ENCODE measurements at regions not wholly inside any gene's neighbourhood (a gene's known extent, or its start where the extent isn't known, plus 50 kb on each side); places are given as distances from the start of the nearest gene placed in this dataset.

DNA sequence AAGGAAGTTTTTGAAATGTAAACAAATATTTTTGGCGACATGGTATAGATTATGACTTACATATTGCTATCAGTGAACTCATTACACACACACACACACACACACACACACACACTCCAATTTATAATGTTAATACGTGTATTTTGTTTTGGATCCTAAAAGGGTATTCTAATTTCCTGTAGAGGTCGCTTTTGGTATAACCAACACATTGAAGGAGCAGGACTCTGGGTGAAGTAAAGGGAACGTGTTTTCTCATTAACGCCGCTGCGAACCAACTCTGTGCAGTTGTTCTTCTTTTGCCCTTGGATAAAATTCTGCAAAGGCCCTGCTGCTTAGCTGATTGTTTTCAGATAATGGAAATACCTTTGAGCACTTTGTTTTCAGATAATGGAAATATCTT, 190.4 kb downstream of the PMAIP1 start:
- Histone ChIP-seq H3K4me3 (no peak overlapping the region), H3K27ac (replicated peaks in 1 of 4) (no peak overlapping the region), H3K36me3 (no peaks in the 10 kb centered on the region), H3K9me3 (peaks cover 0 to 6% (median 0%) of the 10 kb centered on the region in 4 donors), H3K27me3 (no peaks in the 10 kb centered on the region), H3K4me1 (no peaks in the 10 kb centered on the region)
- 71% methylated on average over 7 of the region's 7 CpGs for WGBS
- DNase-seq (ENCODE audit: extremely low spot score), result no peak
- intact Hi-C loops (cut with DNase I), result no loop called here
- TF ChIP-seq EP300 (IDR thresholded peaks at IDR 0.05) (no peak), POLR2AphosphoS5 (IDR thresholded peaks at IDR 0.05) (no peak), POLR2A (IDR thresholded peaks at IDR 0.05; ENCODE audit: low read depth) (no peak)
- TF ChIP-seq, protein P1, sequence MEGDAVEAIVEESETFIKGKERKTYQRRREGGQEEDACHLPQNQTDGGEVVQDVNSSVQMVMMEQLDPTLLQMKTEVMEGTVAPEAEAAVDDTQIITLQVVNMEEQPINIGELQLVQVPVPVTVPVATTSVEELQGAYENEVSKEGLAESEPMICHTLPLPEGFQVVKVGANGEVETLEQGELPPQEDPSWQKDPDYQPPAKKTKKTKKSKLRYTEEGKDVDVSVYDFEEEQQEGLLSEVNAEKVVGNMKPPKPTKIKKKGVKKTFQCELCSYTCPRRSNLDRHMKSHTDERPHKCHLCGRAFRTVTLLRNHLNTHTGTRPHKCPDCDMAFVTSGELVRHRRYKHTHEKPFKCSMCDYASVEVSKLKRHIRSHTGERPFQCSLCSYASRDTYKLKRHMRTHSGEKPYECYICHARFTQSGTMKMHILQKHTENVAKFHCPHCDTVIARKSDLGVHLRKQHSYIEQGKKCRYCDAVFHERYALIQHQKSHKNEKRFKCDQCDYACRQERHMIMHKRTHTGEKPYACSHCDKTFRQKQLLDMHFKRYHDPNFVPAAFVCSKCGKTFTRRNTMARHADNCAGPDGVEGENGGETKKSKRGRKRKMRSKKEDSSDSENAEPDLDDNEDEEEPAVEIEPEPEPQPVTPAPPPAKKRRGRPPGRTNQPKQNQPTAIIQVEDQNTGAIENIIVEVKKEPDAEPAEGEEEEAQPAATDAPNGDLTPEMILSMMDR (IDR thresholded peaks at IDR 0.05), result no peak

GRCh38 chr18:60082790-60083189, 183.0 kb downstream of the PMAIP1 start:
- WGBS, result 63% methylated on average over 1 of the region's 1 CpG
- TF ChIP-seq EP300 (IDR thresholded peaks at IDR 0.05), result no peak
- TF ChIP-seq, protein P1 (IDR thresholded peaks at IDR 0.05), result no peak
- no peak for TF ChIP-seq POLR2AphosphoS5 (IDR thresholded peaks at IDR 0.05)
- TF ChIP-seq POLR2A (IDR thresholded peaks at IDR 0.05; ENCODE audit: low read depth), result no peak
- H3K4me1 ChIP-seq, result no peaks in the 10 kb centered on the region
- no peak for DNase-seq (ENCODE audit: extremely low spot score)
- H3K27me3 ChIP-seq, result no peaks in the 10 kb centered on the region
- H3K27ac ChIP-seq (replicated peaks in 1 of 4), result no peak overlapping the region
- peaks cover 0 to 2% (median 0%) of the 10 kb centered on the region in 4 donors for H3K9me3 ChIP-seq
- no peak overlapping the region for H3K4me3 ChIP-seq
- H3K36me3 ChIP-seq, result no peaks in the 10 kb centered on the region
- intact Hi-C loops (cut with DNase I), result no loop called here

GRCh38 chr18:60082282-60082681, 182.5 kb downstream of the PMAIP1 start:
- no peaks in the 10 kb centered on the region for H3K27me3 ChIP-seq
- 89% methylated on average over 2 of the region's 2 CpGs for WGBS
- no peaks in the 10 kb centered on the region for H3K4me1 ChIP-seq
- H3K27ac ChIP-seq (replicated peaks in 1 of 4), result no peak overlapping the region
- no peak overlapping the region for H3K4me3 ChIP-seq
- peaks cover 0 to 6% (median 0%) of the 10 kb centered on the region in 4 donors for H3K9me3 ChIP-seq
- no peak for TF ChIP-seq EP300 (IDR thresholded peaks at IDR 0.05)
- TF ChIP-seq, protein P1 (IDR thresholded peaks at IDR 0.05), result no peak
- no peak for TF ChIP-seq POLR2AphosphoS5 (IDR thresholded peaks at IDR 0.05)
- TF ChIP-seq POLR2A (IDR thresholded peaks at IDR 0.05; ENCODE audit: low read depth), result no peak
- intact Hi-C loops (cut with DNase I), result no loop called here
- DNase-seq (ENCODE audit: extremely low spot score), result no peak
- no peaks in the 10 kb centered on the region for H3K36me3 ChIP-seq

DNA sequence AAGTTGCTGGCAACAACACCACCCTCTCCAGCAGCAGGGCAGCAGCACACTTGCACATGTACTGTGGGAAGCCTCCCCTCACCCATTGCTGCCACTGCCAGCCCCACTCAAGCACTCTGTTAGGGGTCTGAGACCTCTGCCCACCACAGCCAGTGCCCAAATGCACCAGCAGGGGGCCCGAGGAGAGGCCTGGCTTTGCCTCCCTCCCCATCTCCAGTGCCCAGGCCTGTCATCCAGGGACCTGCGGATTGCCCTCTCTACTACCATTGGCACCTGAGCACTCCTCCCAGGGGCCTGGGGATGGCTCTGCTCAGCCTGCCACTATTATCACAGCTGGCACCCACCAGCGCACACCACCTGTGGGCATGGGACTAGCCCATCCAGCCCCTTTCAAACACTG, 175.7 kb downstream of the PMAIP1 start:
- Histone ChIP-seq H3K4me1 (no peaks in the 10 kb centered on the region), H3K9me3 (peaks cover 0 to 12% (median 3%) of the 10 kb centered on the region in 4 donors), H3K27me3 (no peaks in the 10 kb centered on the region), H3K27ac (replicated peaks in 1 of 4) (no peak overlapping the region), H3K4me3 (no peak overlapping the region), H3K36me3 (no peaks in the 10 kb centered on the region)
- no CpG with 5 or more reads among the region's 3 CpGs for WGBS
- intact Hi-C loops (cut with DNase I), result no loop called here
- no peak for DNase-seq (ENCODE audit: extremely low spot score)
- no peak for TF ChIP-seq POLR2A (IDR thresholded peaks at IDR 0.05; ENCODE audit: low read depth)
- TF ChIP-seq, protein P1 (IDR thresholded peaks at IDR 0.05), result no peak
- TF ChIP-seq EP300 (IDR thresholded peaks at IDR 0.05), result no peak
- no peak for TF ChIP-seq POLR2AphosphoS5 (IDR thresholded peaks at IDR 0.05)

DNA sequence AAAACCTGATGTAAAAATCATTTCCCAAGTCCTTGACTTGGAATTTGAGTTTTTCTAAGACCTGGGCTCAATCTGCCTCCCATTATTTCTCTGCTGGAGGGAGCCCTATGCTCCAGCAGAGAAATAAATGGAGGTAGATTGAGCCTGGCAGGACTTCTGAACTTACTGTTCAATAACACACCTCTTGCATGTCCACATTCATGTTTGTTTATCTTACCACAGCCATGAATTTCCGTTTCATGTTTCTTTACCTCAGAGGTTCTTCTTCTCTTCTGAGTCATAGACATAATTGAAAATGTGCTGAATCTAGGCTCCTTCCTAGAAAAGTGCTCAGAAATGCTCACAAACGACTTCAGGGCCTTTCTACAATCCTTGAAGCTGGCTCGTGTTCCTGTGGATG, 170.8 kb downstream of the PMAIP1 start:
- WGBS, result 76% methylated on average over 3 of the region's 3 CpGs
- intact Hi-C loops (cut with DNase I), result no loop called here
- Histone ChIP-seq H3K27me3 (no peaks in the 10 kb centered on the region), H3K36me3 (no peaks in the 10 kb centered on the region), H3K27ac (replicated peaks in 1 of 4) (no peak overlapping the region), H3K4me3 (no peak overlapping the region), H3K4me1 (peaks cover 0 to 21% (median 16%) of the 10 kb centered on the region in 4 donors), H3K9me3 (peaks cover 0 to 12% (median 0%) of the 10 kb centered on the region in 4 donors)
- DNase-seq (ENCODE audit: extremely low spot score), result no peak
- TF ChIP-seq POLR2AphosphoS5 (IDR thresholded peaks at IDR 0.05), result no peak
- TF ChIP-seq, protein P1 (IDR thresholded peaks at IDR 0.05), result no peak
- TF ChIP-seq POLR2A (IDR thresholded peaks at IDR 0.05; ENCODE audit: low read depth), result no peak
- TF ChIP-seq EP300 (IDR thresholded peaks at IDR 0.05), result no peak
